H4 (cell line): ENCODE measurements at regions not wholly inside any gene's neighbourhood (a gene's known extent, or its start where the extent isn't known, plus 50 kb on each side); places are given as distances from the start of the nearest gene placed in this dataset.

ENCODE experiments used
- DNase-seq: peaks from one replicate; pipeline ENCODE4 v3.0.0-alpha.2; 2015; ENCODE audit warnings: low spot score

- DNase-seq: peak; percentile 94
These were observed 207.1 kb downstream of the NFATC2 start for GRCh38 chr20:51335329-51335841.

- DNase-seq: no peak
These were observed 207.9 kb downstream of the NFATC2 start for GRCh38 chr20:51334609-51335008.

GRCh38 chr20:51333971-51334370 lies 208.5 kb downstream of the NFATC2 start:
- no peak for DNase-seq

- no peak for DNase-seq
These were observed 209.1 kb downstream of the NFATC2 start for GRCh38 chr20:51333446-51333845.

- DNase-seq: peak; percentile 89
These were observed 211.0 kb downstream of the NFATC2 start for GRCh38 chr20:51331481-51331880.

- no peak for DNase-seq
These were observed 212.7 kb downstream of the NFATC2 start for GRCh38 chr20:51329845-51330244.

- DNase-seq: peak; percentile 64
These were observed 215.2 kb downstream of the NFATC2 start for GRCh38 chr20:51327251-51327841.

GRCh38 chr20:51326201-51326819 lies 216.2 kb downstream of the NFATC2 start:
- DNase-seq: peak; percentile 55

- DNase-seq: no peak
These were observed 220.3 kb downstream of the NFATC2 start for GRCh38 chr20:51322164-51322707.

GRCh38 chr20:51321343-51322163 lies 221.0 kb downstream of the NFATC2 start:
- peak; percentile 34 for DNase-seq

GRCh38 chr20:51319522-51319921 lies 223.0 kb downstream of the NFATC2 start:
- no peak for DNase-seq

- no peak for DNase-seq
These were observed 224.2 kb downstream of the NFATC2 start for GRCh38 chr20:51318058-51318949.

- DNase-seq: no peak
These were observed 227.1 kb downstream of the NFATC2 start for GRCh38 chr20:51315390-51315789.

- no peak for DNase-seq
These were observed 229.1 kb downstream of the NFATC2 start for GRCh38 chr20:51313358-51313827.

- DNase-seq: no peak
These were observed 230.1 kb downstream of the NFATC2 start for GRCh38 chr20:51312480-51312783.

GRCh38 chr20:51311636-51312479 lies 230.7 kb downstream of the NFATC2 start:
- no peak for DNase-seq

GRCh38 chr20:51310216-51310615 lies 232.3 kb downstream of the NFATC2 start:
- no peak for DNase-seq

GRCh38 chr20:51309128-51309527 lies 233.4 kb downstream of the NFATC2 start:
- no peak for DNase-seq

- peak; percentile 63 for DNase-seq
These were observed 235.8 kb downstream of the NFATC2 start for GRCh38 chr20:51306521-51307358.

GRCh38 chr20:51306081-51306480 lies 236.4 kb downstream of the NFATC2 start:
- DNase-seq: no peak
